Neural cell (in vitro differentiated cells): ENCODE measurements at regions not wholly inside any gene's neighbourhood (a gene's known extent, or its start where the extent isn't known, plus 50 kb on each side); places are given as distances from the start of the nearest gene placed in this dataset.

Source experiments
- H2AFZ ChIP-seq: fragments of 200-600, 300-800 bp; sonication (generic), shearing (Covaris generic); 2 replicates; pipeline ENCODE4 v1.6.0; 2014; ENCODE audit warnings: low read depth, mild to moderate bottlenecking, antibody characterized with exemption, low read length, moderate library complexity
- H3F3A ChIP-seq: fragments of 200-600 bp; shearing (Covaris generic); 2 replicates; pipeline ENCODE4 v1.6.1; 2016; ENCODE audit warnings: mild to moderate bottlenecking, moderate library complexity, mixed read lengths, antibody characterized with exemption, low read length; ENCODE audit not compliant: insufficient read depth, poor library complexity, severe bottlenecking
- H3K27ac ChIP-seq: fragments of 200-600, 300-800 bp; sonication (generic), shearing (Covaris generic); 2 replicates; pipeline ENCODE4 v1.5.1; 2014; ENCODE audit warnings: mild to moderate bottlenecking, low read length, moderate library complexity
- H3K27me3 ChIP-seq: fragments of 300-800, 200-600 bp; sonication (generic), shearing (Covaris generic); 2 replicates; pipeline ENCODE4 v1.6.0; 2014; ENCODE audit warnings: mild to moderate bottlenecking, low read depth, low read length, moderate library complexity; ENCODE audit not compliant: insufficient read depth
- H3K36me3 ChIP-seq: fragments of 300-800, 200-600 bp; sonication (generic), shearing (Covaris generic); 2 replicates; pipeline ENCODE4 v1.5.1; 2014; ENCODE audit warnings: mild to moderate bottlenecking, antibody characterized with exemption, low read length, moderate library complexity; ENCODE audit not compliant: insufficient read depth
- H3K4me2 ChIP-seq: fragments of 300-800, 200-600 bp; sonication (generic), shearing (Covaris generic); 2 replicates; pipeline ENCODE4 v1.6.0; 2014; ENCODE audit warnings: mild to moderate bottlenecking, low read length
- H3K4me3 ChIP-seq: fragments of 300-800, 200-600 bp; sonication (generic), shearing (Covaris generic); 2 replicates; pipeline ENCODE4 v1.5.1; 2014; ENCODE audit warnings: mild to moderate bottlenecking, low read length, moderate library complexity
- H3K79me2 ChIP-seq: fragments of 200-600 bp; shearing (Covaris generic); replicated peaks from 2 replicates; pipeline ENCODE4 v1.6.0; 2014; ENCODE audit warnings: mild to moderate bottlenecking, low read length, moderate library complexity; ENCODE audit not compliant: insufficient read depth
- H3K9ac ChIP-seq: fragments of 300-800, 200-600 bp; sonication (generic), shearing (Covaris generic); 2 replicates; pipeline ENCODE4 v1.6.1; 2016; ENCODE audit warnings: mild to moderate bottlenecking, low read length, mixed read lengths
- H3K9me2 ChIP-seq: fragments of 200-600 bp; shearing (Covaris generic); 2 replicates; pipeline ENCODE4 v1.6.1; 2016; ENCODE audit warnings: mild to moderate bottlenecking, low read length, mixed read lengths; ENCODE audit not compliant: insufficient read depth
- H3K9me3 ChIP-seq: fragments of 200-600, 300-800 bp; sonication (generic), shearing (Covaris generic); 2 replicates; pipeline ENCODE4 v1.6.1; 2016; ENCODE audit warnings: mild to moderate bottlenecking, mixed run types, low read length, moderate library complexity, mixed read lengths
- H4K20me1 ChIP-seq: fragments of 200-600 bp; shearing (Covaris generic); 2 replicates; pipeline ENCODE4 v1.6.1; 2016; ENCODE audit warnings: mild to moderate bottlenecking, mixed run types; ENCODE audit not compliant: insufficient read depth
- CTCF ChIP-seq: fragments of 450-650 bp; IDR thresholded peaks from 2 replicates; pipeline ENCODE4 v1.5.1; 2014; ENCODE audit warnings: antibody characterized with exemption, mild to moderate bottlenecking, moderate library complexity; ENCODE audit not compliant: poor library complexity, severe bottlenecking
- EP300 ChIP-seq: fragments of 450-650 bp; conservative IDR thresholded peaks from 2 replicates; pipeline ENCODE4 v1.6.1; 2014; ENCODE audit warnings: antibody characterized with exemption, mild to moderate bottlenecking, moderate library complexity; ENCODE audit not compliant: poor library complexity, severe bottlenecking
- EZH2 ChIP-seq: fragments of 200-600, 300-800 bp; shearing (Covaris generic), sonication (generic); IDR thresholded peaks from 2 replicates; pipeline ENCODE4 v1.6.1; 2014; ENCODE audit warnings: antibody characterized with exemption, low read length, borderline replicate concordance, mild to moderate bottlenecking; ENCODE audit not compliant: insufficient read depth, poor library complexity, severe bottlenecking
- MXI1 ChIP-seq: fragments of 450-650 bp; conservative IDR thresholded peaks from 2 replicates; pipeline ENCODE4 v1.6.1; 2014; ENCODE audit warnings: antibody characterized with exemption, mild to moderate bottlenecking; ENCODE audit not compliant: poor library complexity, severe bottlenecking
- POLR2AphosphoS5 ChIP-seq: IDR thresholded peaks from 2 replicates; pipeline ENCODE4 v1.6.1; 2012
- RAD21 ChIP-seq: fragments of 450-650 bp; conservative IDR thresholded peaks from 2 replicates; pipeline ENCODE4 v1.6.1; 2014; ENCODE audit warnings: antibody characterized with exemption, mild to moderate bottlenecking, moderate library complexity
- REST ChIP-seq: IDR thresholded peaks from 2 replicates; pipeline ENCODE4 v1.6.1; 2012; ENCODE audit warnings: borderline replicate concordance
- SMC3 ChIP-seq: fragments of 450-650 bp; conservative IDR thresholded peaks from 2 replicates; pipeline ENCODE4 v1.6.1; 2014; ENCODE audit warnings: antibody characterized with exemption, mild to moderate bottlenecking, moderate library complexity; ENCODE audit not compliant: poor library complexity
- TAF1 ChIP-seq: IDR thresholded peaks from 2 replicates; pipeline ENCODE4 v1.6.1; 2012; ENCODE audit warnings: low read depth

- H2AFZ ChIP-seq = no peak overlapping the region
- H3K4me3 ChIP-seq = no peak overlapping the region
- H3K27me3 ChIP-seq = no peaks in the 10 kb centered on the region
- H3K79me2 ChIP-seq = no peaks in the 10 kb centered on the region
- H3K36me3 ChIP-seq = no peaks in the 10 kb centered on the region
- TF ChIP-seq EZH2 (no peak), POLR2AphosphoS5 (no peak), TAF1 (no peak), REST (no peak), RAD21 (no peak), MXI1 (no peak), CTCF (no peak), EP300 (no peak), SMC3 (no peak)
- H3K4me2 ChIP-seq = no peak overlapping the region
- no peak overlapping the region for H3K9ac ChIP-seq
- H4K20me1 ChIP-seq = no peaks in the 10 kb centered on the region
- no peaks in the 10 kb centered on the region for H3F3A ChIP-seq
- H3K27ac ChIP-seq = no peak overlapping the region
- no peaks in the 10 kb centered on the region for H3K9me3 ChIP-seq
- no peaks in the 10 kb centered on the region for H3K9me2 ChIP-seq
Measured at GRCh38 chr1:95506736-95507414, 272.9 kb downstream of the RWDD3 start.

GRCh38 chr1:95509989-95510388 is 276.0 kb downstream of the RWDD3 start:
- no peak overlapping the region for H3K9ac ChIP-seq
- no peaks in the 10 kb centered on the region for H3K36me3 ChIP-seq
- H3K4me2 ChIP-seq = no peak overlapping the region
- H2AFZ ChIP-seq = no peak overlapping the region
- H3K79me2 ChIP-seq = no peaks in the 10 kb centered on the region
- H4K20me1 ChIP-seq = no peaks in the 10 kb centered on the region
- H3K27ac ChIP-seq = no peak overlapping the region
- H3K4me3 ChIP-seq = no peak overlapping the region
- H3K9me2 ChIP-seq = no peaks in the 10 kb centered on the region
- no peaks in the 10 kb centered on the region for H3K27me3 ChIP-seq
- TF ChIP-seq TAF1 = no peak
- no peak for TF ChIP-seq CTCF
- TF ChIP-seq RAD21 = no peak
- no peak for TF ChIP-seq POLR2AphosphoS5
- no peak for TF ChIP-seq REST
- TF ChIP-seq EZH2 = no peak
- no peak for TF ChIP-seq MXI1
- no peak for TF ChIP-seq EP300
- TF ChIP-seq SMC3 = no peak
- no peaks in the 10 kb centered on the region for H3K9me3 ChIP-seq
- no peaks in the 10 kb centered on the region for H3F3A ChIP-seq
